ENCODE measurements at regions not wholly inside any gene's neighbourhood (a gene's known extent, or its start where the extent isn't known, plus 50 kb on each side); places are given as distances from the start of the nearest gene placed in this dataset.

DNA sequence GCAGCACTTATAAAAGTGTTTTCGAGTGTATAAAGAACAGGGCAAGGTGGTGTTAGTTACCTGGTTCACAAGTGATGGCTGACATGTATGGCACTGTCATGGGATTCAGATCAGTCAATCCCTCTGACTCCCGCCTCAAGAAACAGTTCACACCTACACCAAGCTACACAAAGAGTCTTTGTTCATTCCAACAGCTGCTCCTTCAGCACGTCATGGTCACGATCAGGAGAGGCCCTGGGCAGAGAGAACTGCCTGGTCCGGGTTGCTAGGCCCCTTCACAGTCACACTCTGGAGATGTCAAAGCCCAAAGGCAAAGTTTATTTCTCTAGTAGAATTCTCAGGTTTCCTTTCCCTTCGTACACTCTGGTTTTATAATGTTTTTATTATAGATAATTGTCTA is 426.7 kb downstream of the ZSWIM6 start:
- H3K27me3 Mint-ChIP-seq (ENCODE audit: low read depth in 3 of 3), result peaks cover 0 to 4% (median 2%) of the 10 kb centered on the region in 3 donors
- H3K27ac Mint-ChIP-seq, result no peak overlapping the region
- H3K9me3 Mint-ChIP-seq, result peaks cover 0 to 10% (median under 1%) of the 10 kb centered on the region in 6 donors
- H3K36me3 Mint-ChIP-seq, result no peaks in the 10 kb centered on the region
- no peak for DNase-seq
- no peaks in the 10 kb centered on the region for H3K4me1 Mint-ChIP-seq
- no peak overlapping the region for H3K4me3 Mint-ChIP-seq

DNA sequence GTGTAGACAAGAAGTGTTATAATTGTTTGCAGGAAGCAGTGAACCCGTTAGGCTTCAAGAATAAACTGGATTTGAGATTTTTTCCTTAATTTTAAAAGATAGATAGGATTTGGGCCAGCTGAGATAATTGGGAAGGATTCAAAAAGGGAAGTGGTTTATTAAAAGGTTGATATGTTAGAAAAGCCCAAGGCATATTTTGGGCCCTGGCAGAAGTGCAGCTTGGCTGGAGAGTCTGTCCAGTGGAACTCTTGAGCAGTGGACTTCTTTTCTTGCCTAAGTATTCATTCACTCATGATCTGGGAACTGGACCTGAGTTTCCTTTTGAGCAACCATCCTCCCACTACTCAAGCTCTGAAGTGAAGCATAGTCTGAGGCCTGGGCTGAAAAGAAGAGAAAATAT is 433.4 kb downstream of the ZSWIM6 start:
- H3K27ac Mint-ChIP-seq, result no peak overlapping the region
- peaks cover 0 to 6% (median 6%) of the 10 kb centered on the region in 3 donors for H3K27me3 Mint-ChIP-seq (ENCODE audit: low read depth in 3 of 3)
- no peak overlapping the region for H3K4me3 Mint-ChIP-seq
- H3K36me3 Mint-ChIP-seq, result no peaks in the 10 kb centered on the region
- DNase-seq, result no peak
- H3K9me3 Mint-ChIP-seq, result peaks cover 0 to 15% (median 3%) of the 10 kb centered on the region in 6 donors
- no peaks in the 10 kb centered on the region for H3K4me1 Mint-ChIP-seq

DNA sequence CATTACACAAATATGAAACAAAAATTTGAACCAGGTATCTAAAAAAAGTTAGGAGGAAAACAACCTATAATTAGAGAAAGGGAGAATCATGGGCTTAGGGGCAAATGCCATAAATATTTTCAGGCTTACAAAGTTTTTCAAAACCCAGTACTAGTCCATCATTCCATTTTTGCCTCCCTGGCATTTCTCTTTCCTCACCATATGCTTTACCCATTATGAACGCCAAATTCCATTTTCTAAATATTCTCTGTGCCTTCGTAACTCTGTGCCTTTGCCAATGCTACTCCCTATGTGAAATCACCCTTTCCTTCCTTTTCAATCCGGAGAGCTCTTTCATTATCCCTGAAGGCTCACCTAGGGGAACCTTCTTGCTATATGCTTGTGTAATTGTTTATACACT is 434.1 kb downstream of the ZSWIM6 start:
- H3K9me3 Mint-ChIP-seq, result peaks cover 0 to 15% (median 3%) of the 10 kb centered on the region in 6 donors
- no peak overlapping the region for H3K27ac Mint-ChIP-seq
- peaks cover 0 to 6% (median 2%) of the 10 kb centered on the region in 3 donors for H3K27me3 Mint-ChIP-seq (ENCODE audit: low read depth in 3 of 3)
- H3K4me3 Mint-ChIP-seq, result no peak overlapping the region
- DNase-seq, result no peak
- no peaks in the 10 kb centered on the region for H3K36me3 Mint-ChIP-seq
- H3K4me1 Mint-ChIP-seq, result no peaks in the 10 kb centered on the region

DNA sequence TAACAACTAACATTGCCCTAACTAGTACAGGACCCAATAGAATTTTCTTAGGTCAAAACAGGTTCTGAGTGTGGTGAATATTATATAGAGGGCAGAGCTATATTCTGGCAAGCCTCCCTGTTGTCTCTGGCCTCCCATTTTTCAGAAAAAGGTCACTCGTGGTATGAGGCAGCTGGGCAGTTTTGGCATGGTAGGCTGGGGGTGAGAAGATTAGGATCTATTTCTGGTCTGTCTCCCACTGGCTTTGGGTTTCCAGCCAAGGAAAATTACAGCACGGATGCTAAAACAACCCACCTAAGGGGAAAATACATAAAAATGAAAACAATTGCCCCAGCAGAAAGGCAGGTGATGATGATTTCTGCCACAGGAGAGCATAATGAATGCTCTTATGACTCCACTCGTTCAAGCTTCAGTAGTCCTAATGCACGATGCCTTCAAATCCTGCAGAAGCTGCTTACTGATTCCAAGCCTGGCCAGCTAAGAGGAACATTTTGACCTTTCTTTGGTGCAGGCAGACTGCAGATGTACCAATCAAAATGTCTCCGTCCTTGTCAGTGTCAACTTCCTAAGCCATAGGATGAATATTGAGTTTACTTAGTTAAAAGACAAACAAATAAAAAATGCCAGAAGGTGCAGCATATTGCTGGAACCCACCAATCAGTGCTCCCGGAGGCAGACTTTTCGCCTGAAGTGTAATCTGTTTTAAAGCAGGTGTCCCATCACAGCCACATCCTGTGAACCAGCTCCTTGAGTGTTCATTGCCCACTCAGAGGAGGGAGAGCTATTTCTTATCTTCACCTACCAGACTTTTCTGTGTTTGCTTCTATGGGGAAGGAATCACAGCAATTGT is 435.4 kb downstream of the ZSWIM6 start:
- H3K4me1 Mint-ChIP-seq, result no peaks in the 10 kb centered on the region
- H3K9me3 Mint-ChIP-seq, result peaks cover 0 to 10% (median 3%) of the 10 kb centered on the region in 6 donors
- no peak overlapping the region for H3K4me3 Mint-ChIP-seq
- H3K36me3 Mint-ChIP-seq, result no peaks in the 10 kb centered on the region
- H3K27ac Mint-ChIP-seq, result no peak overlapping the region
- no peak for DNase-seq
- H3K27me3 Mint-ChIP-seq (ENCODE audit: low read depth in 3 of 3), result peaks cover 0 to 6% (median 2%) of the 10 kb centered on the region in 3 donors

DNA sequence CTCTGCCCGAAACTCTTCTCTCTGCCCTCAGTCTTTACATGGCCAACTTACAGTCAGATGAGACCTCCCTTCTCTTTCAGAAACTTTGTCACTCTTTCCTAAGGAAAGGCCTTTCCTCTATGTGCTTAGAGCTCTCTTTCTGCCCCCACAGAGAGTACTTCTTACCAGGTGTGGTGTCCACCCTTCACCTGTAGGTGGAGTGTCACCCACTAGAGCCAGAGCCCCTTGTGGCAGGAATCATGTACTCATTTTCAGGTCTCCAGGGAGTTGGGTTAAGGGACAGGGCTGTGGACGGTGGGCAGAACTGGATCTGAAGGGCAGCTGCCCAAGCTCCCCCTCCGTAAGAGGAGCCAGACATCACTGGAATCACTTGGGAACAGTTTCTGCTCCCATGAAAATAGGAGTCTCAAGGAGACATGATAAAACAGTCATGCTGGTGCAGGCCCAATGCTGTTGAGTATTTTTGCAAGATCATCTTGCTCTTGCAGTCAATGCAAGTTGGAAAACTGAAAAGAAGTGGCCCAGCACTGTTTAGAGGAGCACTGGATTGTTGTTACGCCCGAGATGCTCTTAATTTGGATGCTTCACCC is 436.7 kb downstream of the ZSWIM6 start:
- H3K27ac Mint-ChIP-seq, result no peak overlapping the region
- peaks cover 0 to 5% (median 1%) of the 10 kb centered on the region in 6 donors for H3K9me3 Mint-ChIP-seq
- H3K4me1 Mint-ChIP-seq, result no peaks in the 10 kb centered on the region
- H3K4me3 Mint-ChIP-seq, result no peak overlapping the region
- no peak for DNase-seq
- peaks cover 0 to 5% (median 3%) of the 10 kb centered on the region in 3 donors for H3K27me3 Mint-ChIP-seq (ENCODE audit: low read depth in 3 of 3)
- no peaks in the 10 kb centered on the region for H3K36me3 Mint-ChIP-seq

DNA sequence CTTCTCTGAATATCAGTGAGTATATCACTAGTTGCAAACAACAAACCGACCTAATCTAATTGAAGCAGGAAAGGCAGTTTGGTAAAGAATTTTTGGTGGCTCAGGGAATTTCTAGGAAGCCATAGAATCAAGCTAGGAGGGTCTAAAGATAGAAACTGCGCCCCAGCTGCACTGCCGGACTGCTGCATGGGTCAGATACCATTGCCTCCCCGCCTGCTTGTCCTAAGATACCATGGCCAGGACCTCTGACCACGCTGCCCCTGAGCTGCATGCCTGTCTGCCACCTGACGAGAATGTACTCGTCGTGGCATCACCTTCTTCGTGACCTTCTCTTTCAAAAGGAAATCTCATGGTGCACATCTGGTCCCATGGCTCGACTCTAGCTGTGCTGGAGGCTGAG is 439.0 kb downstream of the ZSWIM6 start:
- peaks cover 0 to 9% (median 3%) of the 10 kb centered on the region in 3 donors for H3K27me3 Mint-ChIP-seq (ENCODE audit: low read depth in 3 of 3)
- no peaks in the 10 kb centered on the region for H3K36me3 Mint-ChIP-seq
- no peak overlapping the region for H3K4me3 Mint-ChIP-seq
- H3K9me3 Mint-ChIP-seq, result peaks cover 0 to 3% (median 0%) of the 10 kb centered on the region in 6 donors
- DNase-seq, result no peak
- H3K27ac Mint-ChIP-seq, result no peak overlapping the region
- H3K4me1 Mint-ChIP-seq, result no peaks in the 10 kb centered on the region

DNA sequence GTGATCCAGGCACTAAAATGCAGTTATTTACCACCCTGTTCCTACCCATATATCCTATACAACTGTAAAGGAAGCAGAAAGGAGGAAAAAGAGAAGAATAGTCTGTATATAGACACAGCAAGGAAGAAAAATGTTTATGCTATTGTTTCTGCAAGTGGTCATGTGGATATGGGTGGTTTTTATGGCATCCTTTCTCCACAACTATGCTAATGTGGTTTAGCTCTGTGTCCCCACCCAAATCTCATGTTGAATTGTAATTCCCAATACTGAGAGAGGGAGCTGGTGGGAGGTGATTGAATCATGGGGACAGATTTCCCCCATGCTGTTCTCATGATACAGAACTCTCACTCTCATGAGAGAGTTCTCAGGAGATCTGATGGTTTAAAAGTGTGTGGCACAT is 439.8 kb downstream of the ZSWIM6 start:
- DNase-seq, result no peak
- H3K4me1 Mint-ChIP-seq, result no peaks in the 10 kb centered on the region
- no peaks in the 10 kb centered on the region for H3K36me3 Mint-ChIP-seq
- H3K4me3 Mint-ChIP-seq, result no peak overlapping the region
- H3K27me3 Mint-ChIP-seq (ENCODE audit: low read depth in 3 of 3), result peaks cover 0 to 9% (median 3%) of the 10 kb centered on the region in 3 donors
- no peak overlapping the region for H3K27ac Mint-ChIP-seq
- H3K9me3 Mint-ChIP-seq, result peaks cover 0 to 3% (median 0%) of the 10 kb centered on the region in 6 donors

DNA sequence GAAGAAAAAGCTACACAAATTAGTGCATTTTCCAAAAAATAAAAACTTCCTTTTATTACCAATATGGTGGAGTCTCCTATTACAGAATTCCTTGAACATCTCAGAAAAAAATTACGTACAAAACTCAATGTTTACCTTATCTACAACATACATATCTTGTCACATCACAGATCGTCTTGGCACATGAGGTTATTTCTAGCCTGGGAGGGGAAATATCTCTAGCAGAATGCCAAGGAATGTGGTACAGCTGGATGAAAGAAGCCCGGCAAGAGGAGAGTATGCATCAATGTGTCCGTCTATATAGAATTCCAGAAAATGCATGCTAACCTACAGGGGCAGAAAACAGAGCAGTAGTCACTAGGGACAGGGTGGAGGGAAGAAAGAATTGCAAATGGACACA is 443.8 kb downstream of the ZSWIM6 start:
- no peak overlapping the region for H3K27ac Mint-ChIP-seq
- no peak for DNase-seq
- H3K27me3 Mint-ChIP-seq (ENCODE audit: low read depth in 3 of 3), result peaks cover 2 to 7% (median 5%) of the 10 kb centered on the region in 3 donors
- no peaks in the 10 kb centered on the region for H3K36me3 Mint-ChIP-seq
- H3K4me1 Mint-ChIP-seq, result no peaks in the 10 kb centered on the region
- H3K9me3 Mint-ChIP-seq, result peaks cover 0 to 3% (median under 1%) of the 10 kb centered on the region in 6 donors
- H3K4me3 Mint-ChIP-seq, result no peak overlapping the region

DNA sequence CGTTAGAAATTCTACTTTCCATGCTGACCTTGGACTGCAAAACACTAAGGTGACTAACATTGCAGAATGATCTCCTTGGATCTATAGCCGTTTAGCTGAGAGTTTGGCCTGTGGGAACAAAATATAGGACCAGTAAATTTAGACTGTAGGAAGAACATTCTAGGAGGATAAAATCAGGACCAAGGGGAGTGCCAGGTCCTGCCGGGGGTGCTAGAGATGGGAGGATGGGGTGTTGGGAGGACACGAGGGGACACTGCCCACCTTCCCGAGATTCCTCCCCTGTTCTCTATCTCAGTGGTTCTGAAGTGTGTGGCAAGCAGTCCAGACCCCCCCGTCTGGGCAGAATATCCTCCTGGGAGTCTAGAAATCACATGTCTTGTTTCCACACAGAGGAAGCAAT is 445.2 kb downstream of the ZSWIM6 start:
- Mint-ChIP-seq H3K27me3 (ENCODE audit: low read depth in 3 of 3) (peaks cover 2 to 7% (median 5%) of the 10 kb centered on the region in 3 donors), H3K4me3 (no peak overlapping the region), H3K9me3 (peaks cover 0 to 3% (median under 1%) of the 10 kb centered on the region in 6 donors), H3K27ac (no peak overlapping the region), H3K4me1 (no peaks in the 10 kb centered on the region), H3K36me3 (no peaks in the 10 kb centered on the region)
- DNase-seq, result no peak

DNA sequence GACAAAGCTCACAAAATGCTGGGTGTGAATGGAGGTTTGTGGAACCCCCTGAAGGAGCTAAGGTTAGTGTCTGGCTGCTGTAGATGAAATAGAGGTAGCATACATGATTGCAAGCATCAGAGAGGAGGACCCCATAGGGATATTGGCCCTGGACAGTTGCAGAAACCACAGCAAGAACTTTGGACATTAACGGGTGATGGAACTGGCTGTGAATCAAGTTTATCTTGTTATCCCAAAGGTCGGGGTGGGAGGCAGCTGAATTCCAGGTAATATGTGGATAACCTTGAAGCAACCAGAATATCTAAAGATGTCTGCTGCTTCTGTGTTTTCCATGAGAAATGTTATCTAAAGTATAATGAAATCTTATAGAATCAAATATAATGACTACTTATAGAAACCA is 447.7 kb downstream of the ZSWIM6 start:
- peaks cover 3 to 5% (median 4%) of the 10 kb centered on the region in 3 donors for H3K27me3 Mint-ChIP-seq (ENCODE audit: low read depth in 3 of 3)

DNA sequence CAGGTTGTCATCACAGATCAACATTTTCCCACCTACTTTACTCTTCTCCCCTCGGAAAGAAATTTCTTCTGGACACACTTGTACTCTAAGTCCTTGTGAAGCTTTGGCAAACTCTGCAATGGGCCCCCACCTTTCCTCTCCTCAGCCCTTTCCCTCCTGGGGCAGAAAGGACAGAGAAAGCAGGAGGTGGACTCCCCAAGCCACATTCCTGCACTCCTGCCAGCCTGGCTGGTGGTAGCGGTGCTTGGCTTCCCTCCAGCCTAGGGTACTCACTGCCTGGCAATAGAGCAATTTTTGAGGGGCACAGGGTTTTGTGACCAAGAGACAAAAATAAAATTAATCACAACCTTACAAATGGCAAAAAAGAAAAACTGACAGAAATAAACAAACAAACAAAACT is 451.4 kb downstream of the ZSWIM6 start:
- peaks cover 3 to 5% (median 5%) of the 10 kb centered on the region in 3 donors for H3K27me3 Mint-ChIP-seq (ENCODE audit: low read depth in 3 of 3)
- H3K4me1 Mint-ChIP-seq, result no peaks in the 10 kb centered on the region
- no peak overlapping the region for H3K4me3 Mint-ChIP-seq
- H3K27ac Mint-ChIP-seq, result no peak overlapping the region
- no peak for DNase-seq
- H3K36me3 Mint-ChIP-seq, result no peaks in the 10 kb centered on the region
- H3K9me3 Mint-ChIP-seq, result peaks cover 0 to 3% (median 2%) of the 10 kb centered on the region in 6 donors

More for the DNA sequence above, 447.7 kb downstream of the ZSWIM6 start:
- no peaks in the 10 kb centered on the region for H3K4me1 Mint-ChIP-seq
- H3K36me3 Mint-ChIP-seq, result no peaks in the 10 kb centered on the region
- no peak overlapping the region for H3K27ac Mint-ChIP-seq
- no peak overlapping the region for H3K4me3 Mint-ChIP-seq
- no peak for DNase-seq
- peaks cover 0 to 3% (median under 1%) of the 10 kb centered on the region in 6 donors for H3K9me3 Mint-ChIP-seq

DNA sequence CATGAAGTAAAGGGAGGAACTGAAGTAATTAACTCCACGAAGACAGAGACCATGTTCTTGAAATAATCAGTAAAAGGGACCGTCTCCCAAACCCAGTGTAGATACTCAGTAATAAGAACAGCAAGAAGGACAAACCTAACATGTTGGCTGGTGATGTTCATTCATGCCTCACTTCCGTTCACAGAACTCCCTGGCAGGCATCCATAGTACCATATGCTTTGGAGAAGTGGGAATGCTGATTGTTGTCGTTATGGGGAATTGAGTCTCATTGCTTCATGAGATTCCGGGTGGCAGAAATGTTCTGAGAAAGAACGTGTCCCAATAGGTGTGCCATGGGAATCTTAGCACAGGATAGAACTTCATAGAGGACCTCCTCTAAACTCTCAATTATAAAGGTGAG is 452.3 kb downstream of the ZSWIM6 start:
- H3K4me3 Mint-ChIP-seq, result no peak overlapping the region
- no peaks in the 10 kb centered on the region for H3K4me1 Mint-ChIP-seq
- peaks cover 0 to 3% (median 1%) of the 10 kb centered on the region in 6 donors for H3K9me3 Mint-ChIP-seq
- H3K27ac Mint-ChIP-seq, result no peak overlapping the region
- no peak for DNase-seq
- H3K27me3 Mint-ChIP-seq (ENCODE audit: low read depth in 3 of 3), result peaks cover 3 to 5% (median 5%) of the 10 kb centered on the region in 3 donors
- H3K36me3 Mint-ChIP-seq, result no peaks in the 10 kb centered on the region

DNA sequence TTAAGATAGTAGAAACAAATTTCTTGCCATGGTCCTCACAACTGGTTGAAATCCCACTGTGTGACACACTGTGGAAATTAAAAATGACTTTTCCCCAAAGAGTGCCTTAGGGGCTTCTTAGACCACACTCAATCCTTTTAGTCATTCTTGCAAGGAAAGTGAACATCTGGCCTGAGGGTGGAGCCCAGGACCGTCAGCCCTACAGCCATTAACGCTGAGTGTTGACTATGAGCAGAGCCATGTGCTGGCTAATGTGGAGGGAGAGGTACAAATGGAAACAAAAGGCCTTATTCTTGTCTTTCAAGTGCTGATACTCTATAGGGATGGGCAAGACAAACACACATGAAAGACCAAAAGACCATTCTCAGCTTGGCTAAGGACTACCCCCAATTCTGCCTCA is 456.5 kb downstream of the ZSWIM6 start:
- peaks cover 0 to 3% (median 2%) of the 10 kb centered on the region in 3 donors for H3K27me3 Mint-ChIP-seq (ENCODE audit: low read depth in 3 of 3)

DNA sequence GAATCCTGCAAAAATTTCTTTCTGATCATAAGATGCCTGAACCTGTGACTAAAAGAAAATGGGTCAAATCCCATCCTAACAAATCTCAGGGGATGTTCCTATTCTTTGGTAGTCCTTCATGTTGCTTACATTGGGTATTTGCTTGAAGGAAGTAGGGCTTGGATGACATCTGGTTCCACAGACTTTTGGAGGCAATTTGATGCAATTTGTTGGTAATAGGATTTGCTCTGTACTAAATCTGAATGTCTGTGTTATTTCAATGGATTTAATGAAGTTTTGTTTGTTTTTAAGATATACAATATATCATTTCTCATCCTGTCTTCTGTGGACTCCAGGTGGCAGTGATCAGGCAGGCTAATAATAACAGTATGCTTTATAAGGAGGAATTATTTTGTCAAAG is 457.9 kb downstream of the ZSWIM6 start:
- H3K4me3 Mint-ChIP-seq, result no peak overlapping the region
- no peak for DNase-seq
- H3K9me3 Mint-ChIP-seq, result peaks cover 0 to 8% (median under 1%) of the 10 kb centered on the region in 6 donors
- no peaks in the 10 kb centered on the region for H3K4me1 Mint-ChIP-seq
- no peak overlapping the region for H3K27ac Mint-ChIP-seq
- peaks cover 2 to 5% (median 3%) of the 10 kb centered on the region in 3 donors for H3K27me3 Mint-ChIP-seq (ENCODE audit: low read depth in 3 of 3)
- H3K36me3 Mint-ChIP-seq, result no peaks in the 10 kb centered on the region

More for the DNA sequence above, 456.5 kb downstream of the ZSWIM6 start:
- Mint-ChIP-seq H3K4me1 (no peaks in the 10 kb centered on the region), H3K27ac (no peak overlapping the region), H3K9me3 (peaks cover 0 to 5% (median 0%) of the 10 kb centered on the region in 6 donors), H3K4me3 (no peak overlapping the region), H3K36me3 (no peaks in the 10 kb centered on the region)
- DNase-seq, result no peak

All from immature natural killer cell (primary cell).